ENCODE measurements at regions not wholly inside any gene's neighbourhood (a gene's known extent, or its start where the extent isn't known, plus 50 kb on each side); places are given as distances from the start of the nearest gene placed in this dataset.

- no peaks in the 10 kb centered on the region; a peak in 2 of 7 replicates for H3K36me3 Mint-ChIP-seq (ENCODE audit: insufficient read depth in 1 of 3, low read depth in 3 of 3)
- Histone ChIP-seq H3K23ac (ENCODE audit: insufficient read length, low read depth, low read length) (no peak overlapping the region), H2BK5ac (ENCODE audit: insufficient read length, low read length) (no peak overlapping the region), H2BK120ac (ENCODE audit: low read depth, low read length, poor library complexity, severe bottlenecking) (no peak overlapping the region), H3K56ac (ENCODE audit: insufficient read length, low read depth, low read length) (no peak overlapping the region), H3T11ph (ENCODE audit: low read length) (no peak overlapping the region), H2BK20ac (ENCODE audit: low read depth, low read length, poor library complexity, severe bottlenecking) (no peak overlapping the region), H3K18ac (ENCODE audit: insufficient read length, low read depth, low read length) (no peak overlapping the region), H4K5ac (ENCODE audit: insufficient read length, low read depth, low read length) (no peak overlapping the region), H4K91ac (ENCODE audit: insufficient read length, low read depth, low read length) (no peak overlapping the region), H4K20me1 (ENCODE audit: control insufficient read depth, insufficient read depth, insufficient read length) (no peaks in the 10 kb centered on the region), H3K14ac (ENCODE audit: insufficient read depth, low read length) (no peak overlapping the region), H3K79me2 (ENCODE audit: insufficient read depth, low read length) (no peaks in the 10 kb centered on the region), H3K79me1 (ENCODE audit: insufficient read depth, low read depth, low read length, poor library complexity, severe bottlenecking) (no peaks in the 10 kb centered on the region), H3K9me3 (ENCODE audit: control insufficient read depth, low read depth, low read length) (no peaks in the 10 kb centered on the region), H3K9ac (ENCODE audit: extremely low read depth, insufficient read length, low read length) (no peak overlapping the region), H2AK5ac (ENCODE audit: insufficient read length, low read length) (no peak overlapping the region), H4K8ac (replicated peaks; ENCODE audit: insufficient read length, low read depth, low read length) (no peak overlapping the region), H3K4me2 (ENCODE audit: insufficient read depth, insufficient read length, low read length) (no peak overlapping the region), H2BK15ac (ENCODE audit: low read depth, low read length) (no peak overlapping the region), H2BK12ac (ENCODE audit: insufficient read length, low read depth, low read length) (no peak overlapping the region), H3K23me2 (ENCODE audit: insufficient read length, low read depth, low read length, poor library complexity, severe bottlenecking) (no peaks in the 10 kb centered on the region), H2AFZ (ENCODE audit: low read length) (no peak overlapping the region), H3K27ac (ENCODE audit: insufficient read length, low read depth, low read length) (no peak overlapping the region), H3K4ac (ENCODE audit: low read depth, low read length) (no peak overlapping the region), H3K27me3 (ENCODE audit: insufficient read depth, low read length) (no peaks in the 10 kb centered on the region), H3K4me1 (ENCODE audit: insufficient read depth, low read length) (no peaks in the 10 kb centered on the region)
- DNase-seq = no peak
- H3K4me1 Mint-ChIP-seq = no peaks in the 10 kb centered on the region
- no peak overlapping the region for H3K27ac Mint-ChIP-seq
- H3K27me3 Mint-ChIP-seq (ENCODE audit: low read depth) = peaks cover 2% of the 10 kb centered on the region
- no CpG with 5 or more reads among the region's 1 CpG for WGBS (ENCODE audit: extremely low coverage, insufficient read length, low lambda C conversion rate)
- H3K9me3 Mint-ChIP-seq = peaks cover 0 to 4% of the 10 kb centered on the region in 2 experiments; a peak in 1 of 5 replicates
- H3K4me3 Mint-ChIP-seq = no peak overlapping the region
- TF ChIP-seq CTCF (conservative IDR thresholded peaks at IDR 0.05) = no peak
Observed at GRCh38 chr9:75397836-75398235, 309.5 kb downstream of the OSTF1 start.

Data from H9 (cell line).